GM12878 (cell line): ENCODE measurements at regions not wholly inside any gene's neighbourhood (a gene's known extent, or its start where the extent isn't known, plus 50 kb on each side); places are given as distances from the start of the nearest gene placed in this dataset.

Experiments
- ATAC-seq: fragments of 200-7000 bp; cut with Tn5 transposase; 3 replicates; pipeline ENCODE4 v1.9.1; 2020; ENCODE audit warnings: mild to moderate bottlenecking, moderate library complexity
- BruUV-seq: library from RNA; stranded (reverse); fragments of 400-500 nt; replicated peaks from 2 replicates; lab custom pipeline; 2021; lab: Mats Ljungman, UMichigan
- CTCF ChIA-PET: fragments of 300-600 bp; sonication (Branson Sonifier 250); formaldehyde crosslinking; extraction: SDS; loops from one replicate; lab custom pipeline; 2021; ENCODE audit warnings: inconsistent platforms; lab: Yijun Ruan, JAX
- POLR2A ChIA-PET: fragments of 350-600 bp; formaldehyde crosslinking; extraction: SDS; loops from one replicate; lab custom pipeline; 2021; ENCODE audit warnings: inconsistent platforms; lab: Charles Lee
- RAD21 ChIA-PET: fragments of 300-600 bp; sonication (Branson Sonifier 250); formaldehyde crosslinking; loops from one replicate; lab custom pipeline; 2023; ENCODE audit warnings: antibody characterized with exemption; ENCODE audit not compliant: unreplicated experiment; lab: Charles Lee
- SMC1A ChIA-PET: fragments of 300-600 bp; sonication (Branson Sonifier 250); formaldehyde crosslinking; loops from one replicate; lab custom pipeline; 2023; ENCODE audit not compliant: unreplicated experiment, uncharacterized antibody; lab: Charles Lee
- DNase-seq: peaks from one replicate; pipeline ENCODE4 v3.0.0-alpha.2; 2011; ENCODE audit warnings: low read depth, low spot score
- FAIRE-seq: peaks from 3 replicates; lab custom pipeline; 2011; peaks lifted over from hg19 to GRCh38; lab: Jason Lieb, UNC
- H2AFZ ChIP-seq: 2 replicates; pipeline ENCODE4 v1.6.0; 2011; ENCODE audit warnings: low read depth, low read length, control low read depth; ENCODE audit not compliant: control insufficient read depth
- H3K27ac ChIP-seq: 2 replicates; pipeline ENCODE4 v1.5.1; 2011; ENCODE audit warnings: control low read depth; ENCODE audit not compliant: control insufficient read depth, insufficient read depth
- H3K27me3 ChIP-seq, 2 experiments: replicated peaks in 1 of 2; 2 replicates each; pipeline versions ENCODE4 v1.6.0 to v1.6.1; 2011; ENCODE audit warnings: low read length in 1 of 2; ENCODE audit not compliant: control insufficient read depth in 2 of 2, insufficient read depth in 2 of 2
- H3K36me3 ChIP-seq, 2 experiments: 2 replicates each; pipeline ENCODE4 v1.5.1; 2011; ENCODE audit warnings: low read length in 1 of 2; ENCODE audit not compliant: control insufficient read depth in 2 of 2, insufficient read depth in 2 of 2
- H3K4me1 ChIP-seq: 2 replicates; pipeline ENCODE4 v1.6.1; 2011; ENCODE audit warnings: mild to moderate bottlenecking, low read length, moderate library complexity, mixed read lengths; ENCODE audit not compliant: control insufficient read depth, insufficient read depth
- H3K4me2 ChIP-seq: 2 replicates; pipeline ENCODE4 v1.6.0; 2011; ENCODE audit warnings: control low read depth; ENCODE audit not compliant: control insufficient read depth, insufficient read depth
- H3K4me3 ChIP-seq: fragments of 200-600 bp; sonication (generic); 2 replicates; pipeline ENCODE4 v1.5.1; 2016
- H3K79me2 ChIP-seq: 2 replicates; pipeline ENCODE4 v1.6.0; 2011; ENCODE audit warnings: low read length; ENCODE audit not compliant: control insufficient read depth, insufficient read depth
- H3K9ac ChIP-seq: 2 replicates; pipeline ENCODE4 v1.8.0; 2011; ENCODE audit warnings: low read length, control low read depth, mixed read lengths; ENCODE audit not compliant: control insufficient read depth, insufficient read depth
- H3K9me3 ChIP-seq: replicated peaks from 3 replicates; pipeline ENCODE4 v1.5.1; 2011; ENCODE audit warnings: mild to moderate bottlenecking, low read length; ENCODE audit not compliant: control insufficient read depth, insufficient read depth
- H4K20me1 ChIP-seq: 2 replicates; pipeline ENCODE4 v1.6.0; 2011; ENCODE audit not compliant: control insufficient read depth, insufficient read depth
- CEBPB ChIP-seq, 2 experiments: fragments of 150-350 bp in 1 of 2; IDR thresholded peaks; 2 replicates each; pipeline ENCODE4 v1.6.1; 2012 to 2014; ENCODE audit warnings: low read depth in 2 of 2, low read length in 2 of 2, borderline replicate concordance in 1 of 2, inconsistent platforms in 1 of 2
- HDGF ChIP-seq: fragments of 450-650 bp; IDR thresholded peaks from 2 replicates; pipeline ENCODE4 v1.6.1; 2016; ENCODE audit warnings: antibody characterized with exemption
- RB1 ChIP-seq: fragments of 450-650 bp; formaldehyde crosslinking; IDR thresholded peaks from 2 replicates; pipeline ENCODE4 v1.6.1; 2017; ENCODE audit warnings: mild to moderate bottlenecking, borderline replicate concordance
- SP1 ChIP-seq: IDR thresholded peaks from one replicate; pipeline ENCODE4 v1.6.1; 2011; ENCODE audit warnings: low read depth, low read length
- SPI1 ChIP-seq: IDR thresholded peaks from 2 replicates; pipeline ENCODE4 v1.6.1; 2011; ENCODE audit warnings: low read depth, mild to moderate bottlenecking, low read length, moderate library complexity, borderline replicate concordance; ENCODE audit not compliant: insufficient read depth
- WGBS: methylation state at CpG from one replicate; pipeline ENCODE4 v1.1.6; 2016; ENCODE audit warnings: low lambda C conversion rate; ENCODE audit not compliant: insufficient replicate concordance, insufficient coverage; ENCODE audit errors: missing lambda C conversion rate; 5-methylcytosine and 5-hydroxymethylcytosine counted together
- in situ Hi-C: fragments of 300-500 bp; cut with MboI; formaldehyde crosslinking; loops from 9 replicates; pipeline ENCODE4 v1.14.3; 2018; ENCODE audit warnings: mixed read lengths
- intact Hi-C: fragments of 100-400 bp; cut with micrococcal nuclease; formaldehyde crosslinking; loops from one replicate; pipeline ENCODE4 v1.14.2; 2022; ENCODE audit not compliant: unreplicated experiment
- TF ChIP-seq, protein P1 (sequence below): IDR thresholded peaks from 2 replicates; pipeline ENCODE4 v1.6.1; 2011; ENCODE audit warnings: low read depth, mild to moderate bottlenecking, low read length, moderate library complexity, borderline replicate concordance; ENCODE audit errors: extremely low read depth
- TF ChIP-seq, protein P2 (sequence below): fragments of 150-350 bp; IDR thresholded peaks from 2 replicates; pipeline ENCODE4 v1.6.1; 2014; ENCODE audit warnings: mild to moderate bottlenecking, low read depth, low read length

DNA sequence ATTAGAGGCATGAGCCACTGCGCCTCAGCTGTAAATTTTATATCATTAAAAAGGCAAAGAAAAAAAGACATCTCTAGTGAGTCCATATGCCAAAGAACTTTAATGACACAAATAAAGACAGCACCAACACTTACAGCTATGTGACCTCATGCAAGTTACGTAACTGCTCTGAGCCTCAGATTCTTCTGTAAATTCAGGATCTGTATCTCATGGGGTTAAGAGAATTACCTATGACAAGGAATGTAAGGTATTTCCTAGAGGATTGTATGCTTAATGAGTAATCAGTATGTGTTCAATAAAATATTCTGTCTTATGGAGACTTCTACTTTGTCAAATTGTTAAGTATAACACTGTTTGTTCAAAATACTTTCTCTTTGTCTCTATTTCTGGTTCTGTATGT is 274.0 kb upstream of the GLI3 start:
- intact Hi-C loops (no loop called here), in situ Hi-C loops (no loop called here)
- ATAC-seq = no peak
- H3K4me2 ChIP-seq = no peak overlapping the region
- no TSS peak for BruUV-seq
- no peak overlapping the region for H3K27ac ChIP-seq
- H3K4me1 ChIP-seq = no peaks in the 10 kb centered on the region
- WGBS = 25% methylated on average over 2 of the region's 2 CpGs
- DNase-seq = no peak
- POLR2A ChIA-PET = no interaction called here
- H3K9me3 ChIP-seq = no peaks in the 10 kb centered on the region
- CTCF ChIA-PET = no interaction called here
- no peaks in the 10 kb centered on the region; a peak in 1 of 4 replicates for H3K27me3 ChIP-seq
- no peaks in the 10 kb centered on the region for H4K20me1 ChIP-seq
- SMC1A ChIA-PET = no interaction called here
- H3K4me3 ChIP-seq = no peak overlapping the region
- RAD21 ChIA-PET = no interaction called here
- no peak for FAIRE-seq
- H3K79me2 ChIP-seq = no peaks in the 10 kb centered on the region
- H3K36me3 ChIP-seq = no peaks in the 10 kb centered on the region
- no peak overlapping the region for H3K9ac ChIP-seq
- TF ChIP-seq CEBPB (IDR thresholded peaks at IDR 0.05; ENCODE audit: borderline replicate concordance in 1 of 2, low read depth in 2 of 2, low read length in 2 of 2) (no peak), SP1 (no peak), SPI1 (no peak), HDGF (no peak), RB1 (no peak)
- TF ChIP-seq, protein P1, sequence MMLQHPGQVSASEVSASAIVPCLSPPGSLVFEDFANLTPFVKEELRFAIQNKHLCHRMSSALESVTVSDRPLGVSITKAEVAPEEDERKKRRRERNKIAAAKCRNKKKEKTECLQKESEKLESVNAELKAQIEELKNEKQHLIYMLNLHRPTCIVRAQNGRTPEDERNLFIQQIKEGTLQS = no peak
- TF ChIP-seq, protein P2, sequence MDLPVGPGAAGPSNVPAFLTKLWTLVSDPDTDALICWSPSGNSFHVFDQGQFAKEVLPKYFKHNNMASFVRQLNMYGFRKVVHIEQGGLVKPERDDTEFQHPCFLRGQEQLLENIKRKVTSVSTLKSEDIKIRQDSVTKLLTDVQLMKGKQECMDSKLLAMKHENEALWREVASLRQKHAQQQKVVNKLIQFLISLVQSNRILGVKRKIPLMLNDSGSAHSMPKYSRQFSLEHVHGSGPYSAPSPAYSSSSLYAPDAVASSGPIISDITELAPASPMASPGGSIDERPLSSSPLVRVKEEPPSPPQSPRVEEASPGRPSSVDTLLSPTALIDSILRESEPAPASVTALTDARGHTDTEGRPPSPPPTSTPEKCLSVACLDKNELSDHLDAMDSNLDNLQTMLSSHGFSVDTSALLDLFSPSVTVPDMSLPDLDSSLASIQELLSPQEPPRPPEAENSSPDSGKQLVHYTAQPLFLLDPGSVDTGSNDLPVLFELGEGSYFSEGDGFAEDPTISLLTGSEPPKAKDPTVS = no peak
- no peak overlapping the region for H2AFZ ChIP-seq
